ENCODE measurements at regions not wholly inside any gene's neighbourhood (a gene's known extent, or its start where the extent isn't known, plus 50 kb on each side); places are given as distances from the start of the nearest gene placed in this dataset.

- TF ChIP-seq POLR2A (IDR thresholded peaks at IDR 0.05; ENCODE audit: low read depth, low read length) (no peak), JUN (IDR thresholded peaks at IDR 0.05; ENCODE audit: borderline replicate concordance, insufficient read depth, insufficient read length, low read depth) (no peak)
- TF ChIP-seq, protein P1, sequence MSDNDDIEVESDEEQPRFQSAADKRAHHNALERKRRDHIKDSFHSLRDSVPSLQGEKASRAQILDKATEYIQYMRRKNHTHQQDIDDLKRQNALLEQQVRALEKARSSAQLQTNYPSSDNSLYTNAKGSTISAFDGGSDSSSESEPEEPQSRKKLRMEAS (IDR thresholded peaks at IDR 0.05; ENCODE audit: insufficient read depth, insufficient read length), result no peak
- Histone ChIP-seq H3K27ac (ENCODE audit: insufficient read depth, low read depth, low read length) (no peak overlapping the region), H3K4me1 (ENCODE audit: control insufficient read depth, extremely low read depth, insufficient read depth, low read length) (no peaks in the 10 kb centered on the region), H3K79me2 (ENCODE audit: control insufficient read depth, insufficient read depth, low read length) (no peaks in the 10 kb centered on the region), H2AFZ (ENCODE audit: low read depth, low read length) (no peak overlapping the region), H3K4me3 (replicated peaks in 1 of 3; ENCODE audit: insufficient read depth in 1 of 3, low read depth in 1 of 3, low read length in 3 of 3) (no peak overlapping the region), H3K4me2 (ENCODE audit: insufficient read depth, low read length) (no peak overlapping the region), H3K9me1 (replicated peaks; ENCODE audit: control insufficient read depth, extremely low read depth, insufficient read depth, low read length) (no peaks in the 10 kb centered on the region), H3K36me3 (ENCODE audit: control insufficient read depth in 2 of 2, extremely low read depth in 1 of 2, insufficient read depth in 2 of 2, low read length in 2 of 2) (no peaks in the 10 kb centered on the region), H3K9ac (replicated peaks; ENCODE audit: extremely low read depth, insufficient read depth, low read length) (no peak overlapping the region), H3K9me3 (replicated peaks; ENCODE audit: control insufficient read depth, insufficient read depth, low read length) (no peaks in the 10 kb centered on the region), H3K27me3 (ENCODE audit: control insufficient read depth in 2 of 2, insufficient read depth in 2 of 2, low read length in 2 of 2) (no peaks in the 10 kb centered on the region), H4K20me1 (replicated peaks; ENCODE audit: control insufficient read depth, extremely low read depth, insufficient read depth, low read length) (no peaks in the 10 kb centered on the region)
- dilution Hi-C loops (cut with MboI; ENCODE audit: extremely low pct_ligation_motif_present, low sequenced_read_pairs), result no loop called here
- FAIRE-seq (no peak), DNase-seq (ENCODE audit: low read depth, low spot score) (no peak)
- ChIA-PET POLR2A (no interaction called here), CTCF (no interaction called here)
- no TSS peak for BruUV-seq (replicated peaks)
- intact Hi-C loops (cut with micrococcal nuclease), result no loop called here
Measured at GRCh38 chr6:19682859-19683258, 154.3 kb upstream of the ID4 start.

GRCh38 chr6:19690325-19691075 is 146.7 kb upstream of the ID4 start:
- Histone ChIP-seq H3K27ac (ENCODE audit: insufficient read depth, low read depth, low read length) (no peak overlapping the region), H3K4me1 (ENCODE audit: control insufficient read depth, extremely low read depth, insufficient read depth, low read length) (no peaks in the 10 kb centered on the region), H3K4me3 (replicated peaks in 1 of 3; ENCODE audit: insufficient read depth in 1 of 3, low read depth in 1 of 3, low read length in 3 of 3) (no peak overlapping the region), H3K9me1 (replicated peaks; ENCODE audit: control insufficient read depth, extremely low read depth, insufficient read depth, low read length) (no peaks in the 10 kb centered on the region), H3K4me2 (ENCODE audit: insufficient read depth, low read length) (no peak overlapping the region), H3K36me3 (ENCODE audit: control insufficient read depth in 2 of 2, extremely low read depth in 1 of 2, insufficient read depth in 2 of 2, low read length in 2 of 2) (no peaks in the 10 kb centered on the region), H3K27me3 (ENCODE audit: control insufficient read depth in 2 of 2, insufficient read depth in 2 of 2, low read length in 2 of 2) (no peaks in the 10 kb centered on the region), H3K79me2 (ENCODE audit: control insufficient read depth, insufficient read depth, low read length) (no peaks in the 10 kb centered on the region), H2AFZ (ENCODE audit: low read depth, low read length) (no peak overlapping the region), H3K9me3 (replicated peaks; ENCODE audit: control insufficient read depth, insufficient read depth, low read length) (no peaks in the 10 kb centered on the region), H4K20me1 (replicated peaks; ENCODE audit: control insufficient read depth, extremely low read depth, insufficient read depth, low read length) (no peaks in the 10 kb centered on the region), H3K9ac (replicated peaks; ENCODE audit: extremely low read depth, insufficient read depth, low read length) (no peak overlapping the region)
- BruUV-seq (replicated peaks), result no TSS peak
- FAIRE-seq (no peak), DNase-seq (ENCODE audit: low read depth, low spot score) (no peak)
- intact Hi-C loops (cut with micrococcal nuclease) (no loop called here), dilution Hi-C loops (cut with MboI; ENCODE audit: extremely low pct_ligation_motif_present, low sequenced_read_pairs) (no loop called here)
- TF ChIP-seq EZH2 (IDR thresholded peaks at IDR 0.05; ENCODE audit: borderline replicate concordance, low read depth, low read length, severe bottlenecking) (no peak), POLR2AphosphoS5 (IDR thresholded peaks at IDR 0.05; ENCODE audit: insufficient read depth, low read depth, low read length) (no peak), GATA2 (IDR thresholded peaks at IDR 0.05; ENCODE audit: insufficient read depth, insufficient read length, low read depth, low read length) (no peak), POLR2A (IDR thresholded peaks at IDR 0.05; ENCODE audit: low read depth, low read length) (no peak), MYC (IDR thresholded peaks at IDR 0.05; ENCODE audit: low read depth, low read length) (no peak), JUN (IDR thresholded peaks at IDR 0.05; ENCODE audit: borderline replicate concordance, insufficient read depth, insufficient read length, low read depth) (no peak), FOS (IDR thresholded peaks at IDR 0.05; ENCODE audit: borderline replicate concordance, insufficient read depth, low read length) (no peak)
- TF ChIP-seq, protein P1 (IDR thresholded peaks at IDR 0.05; ENCODE audit: insufficient read depth, insufficient read length), result no peak
- TF ChIP-seq, protein P2, sequence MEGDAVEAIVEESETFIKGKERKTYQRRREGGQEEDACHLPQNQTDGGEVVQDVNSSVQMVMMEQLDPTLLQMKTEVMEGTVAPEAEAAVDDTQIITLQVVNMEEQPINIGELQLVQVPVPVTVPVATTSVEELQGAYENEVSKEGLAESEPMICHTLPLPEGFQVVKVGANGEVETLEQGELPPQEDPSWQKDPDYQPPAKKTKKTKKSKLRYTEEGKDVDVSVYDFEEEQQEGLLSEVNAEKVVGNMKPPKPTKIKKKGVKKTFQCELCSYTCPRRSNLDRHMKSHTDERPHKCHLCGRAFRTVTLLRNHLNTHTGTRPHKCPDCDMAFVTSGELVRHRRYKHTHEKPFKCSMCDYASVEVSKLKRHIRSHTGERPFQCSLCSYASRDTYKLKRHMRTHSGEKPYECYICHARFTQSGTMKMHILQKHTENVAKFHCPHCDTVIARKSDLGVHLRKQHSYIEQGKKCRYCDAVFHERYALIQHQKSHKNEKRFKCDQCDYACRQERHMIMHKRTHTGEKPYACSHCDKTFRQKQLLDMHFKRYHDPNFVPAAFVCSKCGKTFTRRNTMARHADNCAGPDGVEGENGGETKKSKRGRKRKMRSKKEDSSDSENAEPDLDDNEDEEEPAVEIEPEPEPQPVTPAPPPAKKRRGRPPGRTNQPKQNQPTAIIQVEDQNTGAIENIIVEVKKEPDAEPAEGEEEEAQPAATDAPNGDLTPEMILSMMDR (IDR thresholded peaks at IDR 0.05; ENCODE audit: extremely low read depth in 1 of 2, insufficient read depth in 1 of 2, low read depth in 1 of 2, low read length in 2 of 2), result no peak
- POLR2A ChIA-PET, result no interaction called here
- CTCF ChIA-PET, result no interaction called here

Data from endothelial cell of umbilical vein (primary cell).